Epithelial cell of esophagus (primary cell): ENCODE measurements at regions not wholly inside any gene's neighbourhood (a gene's known extent, or its start where the extent isn't known, plus 50 kb on each side); places are given as distances from the start of the nearest gene placed in this dataset.

Source experiments
- DNase-seq: peaks from one replicate; pipeline ENCODE4 v3.0.0; 2010; ENCODE audit warnings: low read depth
- H3K4me3 ChIP-seq: 2 replicates; pipeline ENCODE4 v1.5.1; 2011; ENCODE audit warnings: mild to moderate bottlenecking, low read length, control low read depth
- CTCF ChIP-seq: IDR thresholded peaks from 2 replicates; pipeline ENCODE4 v1.5.1; 2011; ENCODE audit warnings: low read depth, mild to moderate bottlenecking, low read length, control low read depth, inconsistent platforms; ENCODE audit not compliant: insufficient read depth; ENCODE audit errors: missing control alignments

- no peak for DNase-seq
- no peak for TF ChIP-seq CTCF
- no peak overlapping the region for H3K4me3 ChIP-seq
Measured at GRCh38 chr1:191575746-191576145, 582.5 kb upstream of the RGS18 start.

DNA sequence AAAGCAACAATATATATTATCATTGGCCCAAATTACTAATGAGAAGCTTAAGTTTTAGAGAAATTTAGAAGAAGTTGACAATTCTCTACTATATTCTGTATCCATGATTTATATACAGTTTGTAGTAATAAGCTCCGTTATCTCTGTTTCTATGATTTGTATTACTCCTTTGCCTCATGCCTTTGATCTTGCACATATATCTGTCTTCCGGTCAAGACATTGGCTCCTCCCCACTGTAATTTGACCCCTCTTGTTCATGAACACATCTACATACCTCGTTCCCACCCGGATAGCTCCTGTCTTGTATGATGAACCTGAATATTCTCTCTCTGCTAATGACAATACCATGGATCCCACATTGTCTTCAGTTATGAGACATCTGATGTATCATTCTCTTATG is 581.0 kb upstream of the RGS18 start:
- no peak for TF ChIP-seq CTCF
- DNase-seq: no peak
- H3K4me3 ChIP-seq: no peak overlapping the region

DNA sequence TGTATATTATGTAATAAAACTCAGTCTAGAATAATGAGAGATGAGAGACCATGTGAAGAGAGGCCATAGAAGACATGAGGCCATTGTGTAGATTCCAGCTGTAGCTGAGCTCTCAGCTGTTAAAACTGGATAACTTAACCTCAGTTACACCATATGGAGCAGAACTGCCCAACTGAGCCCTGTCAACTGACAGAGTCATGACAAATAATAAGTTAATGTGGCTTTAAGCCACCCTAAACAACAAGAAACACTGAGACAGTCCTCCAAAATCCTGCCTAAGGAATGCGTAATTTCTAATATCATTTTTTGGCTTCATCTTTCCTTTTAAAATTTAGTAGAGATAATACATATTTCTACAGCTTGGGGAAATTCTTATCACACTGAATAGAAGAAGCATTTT is 580.0 kb upstream of the RGS18 start:
- no peak for TF ChIP-seq CTCF
- no peak for DNase-seq
- H3K4me3 ChIP-seq: no peak overlapping the region

GRCh38 chr1:191579019-191579418 is 579.2 kb upstream of the RGS18 start:
- TF ChIP-seq CTCF: no peak
- no peak for DNase-seq
- H3K4me3 ChIP-seq: no peak overlapping the region

DNA sequence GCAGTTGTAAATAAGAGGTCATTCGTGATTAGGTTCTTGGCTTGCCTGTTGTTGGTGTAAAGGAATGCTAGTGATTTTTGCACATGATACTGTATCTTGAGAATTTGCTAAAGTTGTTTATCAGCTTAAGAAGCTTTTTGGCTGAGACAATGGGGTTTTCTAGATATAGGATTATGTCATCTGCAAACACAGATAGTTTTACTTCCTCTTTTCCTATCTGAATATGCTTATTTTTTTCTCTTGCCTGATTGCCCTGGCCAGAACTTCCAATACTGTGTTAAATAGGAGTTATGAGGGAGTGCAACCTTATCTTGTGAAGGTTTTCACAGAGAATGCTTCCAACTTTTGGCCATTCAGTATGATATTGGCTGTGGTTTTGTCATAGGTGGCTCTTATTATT is 576.1 kb upstream of the RGS18 start:
- no peak for TF ChIP-seq CTCF
- no peak for DNase-seq
- no peak overlapping the region for H3K4me3 ChIP-seq

DNA sequence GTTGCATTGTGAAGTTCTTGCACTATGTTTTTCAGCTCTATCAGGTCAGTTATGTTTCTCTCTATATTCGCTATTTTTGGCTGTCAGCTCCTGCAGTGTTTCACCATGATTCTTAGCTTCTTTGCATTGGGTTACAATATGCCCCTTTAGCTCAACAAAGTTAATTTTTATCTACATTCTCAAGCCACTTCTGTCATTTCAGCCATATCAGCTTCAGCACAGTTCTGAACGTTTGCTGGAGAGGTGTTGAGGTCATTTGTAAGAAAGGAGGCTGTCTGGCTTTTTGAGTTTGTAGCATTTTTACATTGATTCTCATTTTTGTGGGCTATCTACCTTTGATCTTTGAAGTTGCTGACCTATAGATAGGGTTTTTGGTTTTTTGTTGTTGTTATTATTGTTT is 573.2 kb upstream of the RGS18 start:
- TF ChIP-seq CTCF: no peak
- no peak overlapping the region for H3K4me3 ChIP-seq
- no peak for DNase-seq

DNA sequence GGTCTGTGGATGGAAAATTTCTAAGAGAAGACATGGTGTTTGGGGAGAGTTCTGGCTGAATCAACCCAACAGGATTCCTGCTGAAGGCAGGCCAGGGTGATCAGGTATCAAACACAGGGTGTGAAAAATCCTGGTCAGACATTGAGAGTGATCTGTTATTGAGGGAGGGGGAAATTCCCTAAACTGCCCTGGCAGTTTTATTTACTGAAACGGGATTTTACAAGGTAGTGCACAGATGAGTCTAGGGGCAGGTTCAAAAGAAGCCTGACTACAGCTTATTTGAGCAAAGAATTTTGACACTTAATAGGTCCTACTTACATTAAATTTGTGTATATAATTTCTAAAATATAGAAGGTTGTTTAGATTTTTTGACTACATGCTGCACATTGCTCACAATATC is 569.4 kb upstream of the RGS18 start:
- H3K4me3 ChIP-seq: no peak overlapping the region
- no peak for TF ChIP-seq CTCF
- no peak for DNase-seq
